Retina (tissue), 1 donor: ENCODE measurements at regions not wholly inside any gene's neighbourhood (a gene's known extent, or its start where the extent isn't known, plus 50 kb on each side); places are given as distances from the start of the nearest gene placed in this dataset.
"Not testable (repeated sequence)": the region's sequence is repeated elsewhere in the genome, so short reads cannot be mapped to it uniquely, and the experiment has no call there.

Source experiments
- DNase-seq: peaks from one replicate; pipeline ENCODE4 v3.0.0-alpha.2; 2016

DNA sequence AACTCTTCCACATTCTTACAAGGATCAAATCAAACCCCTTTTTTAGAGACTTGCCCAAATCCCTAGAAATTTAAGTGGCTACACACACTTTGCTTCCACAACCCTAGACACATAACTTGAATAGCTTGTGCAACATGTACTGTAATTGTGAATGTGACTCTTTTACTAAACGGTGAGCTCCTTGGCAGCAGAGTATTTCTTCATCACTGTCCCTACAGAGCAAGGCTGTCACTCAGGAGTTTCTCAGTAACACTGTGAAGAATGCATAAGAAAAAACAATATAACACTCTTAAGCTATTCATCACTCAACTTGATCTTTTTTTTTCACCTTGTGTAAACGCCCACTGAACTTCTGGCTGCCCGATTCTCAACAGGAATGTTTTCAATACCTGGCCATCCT, 53.8 kb upstream of the ADAMTS18 start:
- no peak for DNase-seq

DNA sequence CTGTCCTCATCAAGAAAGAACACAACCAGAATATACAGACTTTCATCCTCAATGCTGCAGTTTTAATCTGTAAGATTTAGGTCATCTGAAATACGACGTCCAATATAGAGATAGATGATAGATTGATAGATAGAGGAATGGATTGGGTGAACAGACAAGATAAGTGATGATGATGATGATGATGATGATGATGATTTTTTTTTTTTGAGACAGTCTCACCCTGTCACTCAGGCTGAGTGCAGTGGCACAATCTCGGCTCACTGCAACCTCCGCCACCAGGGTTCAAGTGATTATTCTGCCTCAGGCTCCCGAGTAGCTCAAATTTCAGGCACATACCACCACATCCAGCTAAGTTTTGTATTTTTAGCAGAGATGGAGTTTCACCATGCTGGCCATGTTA, 56.3 kb upstream of the ADAMTS18 start:
- DNase-seq, result no peak

DNA sequence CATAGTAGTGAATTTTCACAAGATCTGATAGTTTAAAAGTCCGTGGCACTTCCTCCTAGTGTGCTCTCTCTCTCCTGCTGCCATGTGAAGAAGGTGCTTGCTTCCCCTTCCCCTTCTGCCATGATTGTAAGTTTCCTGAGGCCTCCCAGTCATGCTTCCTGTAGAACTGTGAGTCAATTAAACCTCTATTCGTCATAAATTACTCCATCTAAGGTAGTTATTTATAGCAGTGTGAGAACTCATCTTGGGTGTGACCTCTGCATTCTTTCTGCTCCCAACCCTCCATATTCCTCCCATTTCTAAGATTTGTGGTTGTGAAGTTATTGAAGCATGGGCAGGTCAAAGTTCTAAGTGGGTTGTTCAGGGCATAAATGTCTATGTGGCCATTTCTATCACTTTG, 62.1 kb upstream of the ADAMTS18 start:
- no peak for DNase-seq

DNA sequence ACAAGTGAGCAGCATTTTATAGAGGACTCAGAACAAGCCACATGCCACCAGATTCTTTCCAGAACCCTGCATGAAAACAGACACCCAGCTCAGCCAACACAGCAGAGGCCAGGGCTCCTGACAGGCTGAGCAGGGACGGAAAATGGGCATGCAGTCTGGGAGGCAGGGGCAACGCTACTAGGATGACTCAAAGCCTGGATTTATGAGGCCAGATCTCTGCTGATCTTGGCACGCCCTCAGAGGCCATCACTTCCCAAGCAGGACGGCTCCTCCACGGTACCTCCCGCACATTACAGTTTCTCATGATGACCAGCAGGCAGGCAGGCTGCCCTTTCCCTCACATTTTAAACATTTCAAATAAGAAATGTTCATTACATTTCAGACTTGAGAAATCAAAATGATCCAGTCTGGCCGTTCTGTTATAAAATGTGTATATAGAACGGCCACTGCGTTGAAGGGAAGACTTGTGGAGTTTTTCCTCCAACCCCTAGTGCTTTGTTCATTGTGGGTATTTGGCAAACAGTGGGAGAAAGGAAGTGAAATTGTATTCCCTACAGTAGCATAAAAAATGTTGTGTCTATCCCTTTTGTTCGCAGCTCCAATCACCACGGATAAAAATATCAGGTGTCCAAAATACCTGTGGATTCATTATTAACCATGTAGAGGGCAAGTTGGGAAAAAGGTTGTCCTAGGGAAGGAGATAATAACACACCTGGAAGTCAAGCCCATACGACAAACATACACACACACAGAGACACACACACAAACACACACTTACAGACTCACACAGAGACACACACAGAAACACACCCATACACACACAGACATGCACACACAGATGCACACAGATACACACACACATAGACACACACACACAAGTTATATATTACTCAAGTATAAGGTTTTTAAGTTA, 64.8 kb upstream of the ADAMTS18 start:
- DNase-seq, result no peak

DNA sequence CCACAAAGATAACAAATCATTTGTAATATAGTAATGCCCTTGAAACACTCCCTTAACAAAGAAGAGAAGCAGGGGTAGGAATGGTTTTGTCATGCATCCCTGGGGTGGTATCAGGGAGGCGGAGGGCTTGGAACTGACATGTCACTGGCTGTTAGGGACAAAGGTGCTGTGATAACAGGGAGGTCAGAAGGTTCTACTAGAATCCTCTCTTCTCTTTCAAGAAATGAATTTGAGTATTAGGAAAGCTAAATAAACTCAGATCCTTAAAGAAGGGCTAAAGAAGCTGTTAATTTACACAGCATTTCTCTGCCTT, 65.4 kb upstream of the ADAMTS18 start:
- DNase-seq, result no peak

DNA sequence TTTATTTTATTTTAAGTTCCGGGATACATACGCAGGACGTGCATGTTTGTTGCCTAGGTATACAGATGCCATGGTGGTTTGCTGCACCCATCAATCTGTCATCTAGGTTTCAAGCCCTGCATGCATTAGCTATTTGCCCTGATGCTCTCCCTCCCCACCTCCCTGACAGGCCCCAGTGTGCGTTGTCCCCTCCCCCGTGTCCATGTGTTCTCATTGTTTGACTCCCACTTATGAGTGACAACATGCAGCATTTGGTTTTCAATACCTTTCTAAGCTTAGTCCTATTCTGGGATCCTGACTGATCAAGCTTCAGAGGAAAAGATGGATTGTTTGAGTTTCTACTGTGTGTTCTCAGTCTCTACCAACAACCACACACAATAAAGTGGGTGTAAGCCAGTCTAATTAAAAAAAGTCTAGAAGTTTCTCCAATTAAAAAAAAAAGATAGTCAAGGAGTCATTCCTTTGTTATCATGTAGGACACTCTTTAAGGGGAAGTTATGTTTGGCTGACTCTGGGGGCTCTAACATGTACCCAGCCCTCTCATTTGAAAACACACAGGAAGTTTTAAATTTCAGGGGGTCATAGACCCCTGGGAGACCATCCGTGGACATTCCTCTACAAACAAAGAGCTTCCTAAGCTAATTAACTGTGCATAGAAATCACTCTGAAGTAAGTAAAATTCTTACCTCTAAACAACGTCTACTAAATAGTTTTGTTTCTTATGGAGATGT, 66.3 kb upstream of the ADAMTS18 start:
- peak; percentile 27 for DNase-seq

DNA sequence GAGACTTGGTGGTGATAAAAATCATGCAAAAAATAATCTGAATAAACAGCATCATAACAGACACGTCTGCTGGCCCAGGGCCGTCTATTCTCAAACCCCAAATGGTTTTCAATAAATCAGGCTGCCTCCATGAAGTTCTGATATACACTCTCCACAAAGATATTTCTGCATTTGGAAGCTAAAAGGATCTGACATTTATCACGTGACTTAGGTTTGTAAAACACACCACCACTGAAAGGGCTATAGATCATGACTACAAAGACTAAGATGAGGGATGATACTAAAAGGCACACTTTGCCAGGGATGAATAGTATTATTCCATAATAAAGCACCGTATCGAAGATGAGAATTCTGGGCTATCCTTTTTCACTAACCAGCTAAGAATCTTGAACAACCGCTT, 67.6 kb upstream of the ADAMTS18 start:
- no peak for DNase-seq

DNA sequence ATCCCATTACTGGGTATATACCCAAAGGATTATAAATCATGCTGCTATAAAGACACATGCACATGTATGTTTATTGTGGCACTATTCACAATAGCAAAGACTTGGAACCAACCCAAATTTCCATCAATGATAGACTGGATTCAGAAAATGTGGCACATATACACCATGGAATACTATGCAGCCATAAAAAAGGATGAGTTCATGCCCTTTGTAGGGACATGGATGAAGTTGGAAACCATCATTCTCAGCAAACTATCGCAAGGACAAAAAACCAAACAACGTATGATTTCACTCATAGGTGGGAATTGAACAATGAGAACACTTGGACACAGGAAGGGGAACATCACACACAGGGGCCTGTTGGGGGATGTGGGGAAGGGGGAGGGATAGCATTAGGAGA, 71.7 kb upstream of the ADAMTS18 start:
- DNase-seq, result not testable (repeated sequence)

DNA sequence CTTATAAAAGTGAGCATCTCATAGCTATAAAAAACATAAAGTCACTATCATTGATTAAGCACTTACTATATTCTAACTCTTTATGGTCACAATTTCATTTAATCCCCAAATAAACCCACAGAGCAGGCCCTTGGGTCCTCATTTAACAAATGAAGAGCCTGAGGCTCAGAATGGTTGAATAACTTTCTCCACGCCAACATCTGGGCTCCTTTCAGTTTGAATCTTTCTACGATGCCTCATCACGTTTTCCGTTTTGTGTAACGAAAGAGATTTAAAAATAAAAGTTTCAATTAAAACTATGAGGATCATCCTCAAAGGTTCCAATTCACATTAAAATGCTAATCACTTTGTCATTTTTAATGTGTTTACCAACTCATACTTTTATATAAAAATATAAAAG, 74.2 kb upstream of the ADAMTS18 start:
- peak; percentile 56 for DNase-seq

DNA sequence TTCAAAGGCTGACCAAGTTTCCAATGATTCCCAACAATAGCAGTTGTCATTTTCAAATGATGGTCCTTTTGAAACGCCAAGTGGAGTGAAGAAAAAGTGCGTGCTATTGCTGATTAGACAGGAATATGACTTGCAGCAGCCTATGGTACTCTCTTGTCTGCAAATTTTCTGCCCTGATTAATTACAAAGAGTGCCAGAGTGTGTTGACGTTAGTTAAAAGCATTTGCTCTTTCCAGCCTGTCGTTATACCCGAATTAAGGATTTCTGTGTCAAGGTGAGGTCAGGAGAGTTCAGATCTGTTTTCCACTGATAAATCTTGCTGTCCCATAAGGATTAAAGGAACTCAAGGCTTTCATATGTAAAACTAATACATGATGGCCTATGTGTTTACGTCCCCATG, 75.0 kb upstream of the ADAMTS18 start:
- DNase-seq, result peak; percentile 86

DNA sequence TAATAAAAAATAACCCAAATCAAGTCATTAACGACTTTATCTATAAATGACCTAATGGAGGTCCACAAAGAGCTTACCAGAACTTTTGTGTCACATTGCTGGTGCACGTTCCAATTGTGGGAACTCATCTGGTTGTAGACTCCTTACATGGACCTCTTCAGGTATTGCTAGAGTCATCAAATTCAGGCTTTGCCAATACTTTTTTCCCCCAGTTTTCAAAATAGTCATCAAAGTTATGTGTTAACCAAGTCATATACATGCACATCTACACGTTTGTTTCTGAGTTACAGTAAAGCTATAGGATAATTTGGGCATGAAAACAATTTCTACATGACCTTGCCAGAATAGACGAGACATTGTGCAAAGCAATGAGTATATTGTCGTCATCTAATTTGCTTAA, 76.2 kb upstream of the ADAMTS18 start:
- no peak for DNase-seq

DNA sequence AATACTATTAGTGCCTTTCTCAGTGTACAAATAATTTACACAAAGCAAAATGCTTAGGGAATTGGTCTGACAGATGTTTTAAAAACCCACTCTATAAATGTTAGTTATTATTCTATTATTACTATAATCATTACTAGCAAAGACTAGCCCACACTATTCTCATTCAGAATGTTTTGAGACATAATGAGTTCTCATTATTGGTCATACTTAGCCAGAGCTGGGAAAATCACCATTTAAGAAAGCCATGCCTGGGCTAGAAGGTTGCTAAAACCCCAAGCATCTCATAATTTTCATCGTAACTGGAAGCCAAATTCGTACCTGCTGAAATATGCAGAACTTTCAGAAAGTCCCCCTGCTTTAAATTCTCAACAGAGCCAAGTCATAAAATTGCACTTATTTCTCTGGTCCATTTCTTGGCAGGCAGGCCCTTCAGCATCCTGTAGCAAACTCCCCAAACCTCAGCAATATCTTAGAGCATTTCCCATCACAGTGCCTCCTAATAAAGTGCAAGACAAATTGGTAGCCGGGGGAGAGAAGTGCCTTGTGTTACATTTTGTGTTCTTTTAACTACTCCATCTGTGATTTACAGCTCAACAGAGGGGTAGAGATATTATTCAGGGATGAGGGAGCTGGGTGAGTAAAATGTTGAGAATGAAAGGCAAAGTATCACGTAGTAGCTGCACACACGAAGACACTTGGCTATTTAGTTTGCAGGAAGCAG, 79.8 kb upstream of the ADAMTS18 start:
- no peak for DNase-seq

DNA sequence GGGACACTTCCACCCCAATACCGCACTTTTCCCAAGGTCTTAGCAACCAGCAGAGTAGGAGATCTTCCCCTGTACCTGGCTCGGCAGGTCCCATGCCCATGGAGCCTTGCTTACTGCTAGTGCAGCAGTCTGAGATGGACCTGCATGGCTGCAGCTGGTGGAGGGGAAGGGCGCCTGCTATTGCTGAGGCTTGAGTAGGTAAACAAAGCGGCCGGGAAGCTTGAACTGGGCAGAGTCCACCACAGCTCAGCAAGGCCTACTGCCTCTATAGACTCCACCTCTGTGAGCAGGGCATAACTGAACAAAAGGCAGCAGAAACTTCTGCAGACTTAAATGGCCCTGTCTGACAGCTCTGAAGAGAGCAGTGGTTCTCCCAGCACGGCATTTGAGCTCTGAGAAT, 90.4 kb upstream of the ADAMTS18 start:
- DNase-seq, result not testable (repeated sequence)

DNA sequence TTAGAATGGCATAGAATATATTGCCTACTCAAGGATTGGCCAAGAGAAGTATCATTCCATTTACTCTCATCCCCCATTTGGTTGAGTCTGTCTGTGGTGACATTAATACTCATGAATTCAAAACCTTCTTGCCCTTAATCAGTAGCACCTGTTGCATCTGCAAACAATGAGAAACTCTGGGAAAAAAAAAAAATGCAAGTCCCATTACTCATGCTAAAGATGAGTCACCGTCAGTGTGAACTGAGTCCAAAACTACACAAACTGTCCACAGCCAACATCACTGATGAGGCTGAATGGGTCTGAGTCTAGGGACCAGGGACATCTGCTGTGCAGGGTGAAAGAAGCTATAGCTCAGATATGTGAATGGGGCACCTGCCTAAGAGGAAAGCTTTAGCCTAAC, 96.9 kb upstream of the ADAMTS18 start:
- DNase-seq, result no peak

DNA sequence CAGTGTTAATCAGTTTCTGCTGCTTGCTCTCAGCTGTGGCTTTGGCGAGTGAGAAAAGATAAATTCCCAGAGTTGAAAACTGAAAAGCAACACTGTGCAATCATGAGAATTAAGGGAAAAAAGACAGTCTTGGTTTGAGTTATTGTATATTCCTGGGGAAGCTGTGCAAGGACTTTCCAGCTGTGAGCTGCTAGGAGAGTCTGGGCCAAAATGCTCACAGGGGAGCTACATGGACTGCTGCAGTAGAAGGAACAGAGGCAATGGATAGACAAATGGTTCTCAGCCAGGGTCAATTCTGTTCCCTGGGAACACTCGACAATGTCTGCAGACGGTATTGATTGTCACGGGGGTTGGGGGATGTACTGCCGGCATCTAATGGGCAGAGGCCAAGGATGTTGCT, 102.0 kb upstream of the ADAMTS18 start:
- no peak for DNase-seq

DNA sequence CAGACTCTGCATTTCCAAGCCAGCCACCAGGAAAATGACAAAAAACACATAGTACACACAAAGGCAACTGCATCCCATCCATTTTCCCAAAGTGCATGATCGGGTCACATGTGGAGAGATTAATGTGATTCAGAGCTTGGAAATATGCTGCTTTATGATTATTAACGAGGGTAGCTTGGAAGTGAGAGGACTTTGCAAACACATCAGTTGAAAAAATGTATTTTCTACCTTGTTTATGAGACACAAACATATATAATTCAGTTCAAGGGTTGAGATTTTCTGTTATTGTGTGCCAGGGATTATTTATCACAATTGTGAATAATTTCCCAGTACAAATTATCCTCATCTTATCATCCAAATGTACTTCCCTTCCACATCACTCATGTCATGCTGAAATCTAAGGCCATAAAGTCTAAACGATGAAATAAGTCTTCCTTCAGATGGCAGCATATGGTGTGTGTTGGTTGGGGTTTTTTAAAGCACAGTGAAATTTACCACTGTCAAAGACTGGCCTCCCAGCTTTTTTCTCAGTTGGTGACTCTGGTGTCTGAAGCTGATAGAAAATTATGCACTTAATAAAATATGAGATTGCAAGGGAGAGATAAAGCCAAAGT, 104.7 kb upstream of the ADAMTS18 start:
- no peak for DNase-seq

DNA sequence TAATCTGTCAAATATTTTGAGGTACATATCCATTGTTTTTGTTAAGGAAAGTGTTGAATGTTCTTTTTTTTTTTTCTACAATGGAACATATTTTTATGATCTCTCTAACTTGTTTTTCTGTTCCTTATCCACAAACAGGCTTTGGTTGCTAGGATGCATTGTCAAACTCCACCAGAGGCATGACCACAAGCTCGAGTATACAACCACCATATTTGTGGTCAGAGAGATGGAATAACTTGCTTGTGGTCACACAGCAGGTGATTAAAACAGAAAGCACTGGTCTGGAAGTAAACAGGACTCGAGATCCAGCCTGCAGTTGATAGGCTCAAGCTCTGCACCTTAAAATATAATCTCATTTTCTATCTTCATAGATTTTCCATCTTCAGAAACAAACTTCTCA, 105.8 kb upstream of the ADAMTS18 start:
- no peak for DNase-seq

DNA sequence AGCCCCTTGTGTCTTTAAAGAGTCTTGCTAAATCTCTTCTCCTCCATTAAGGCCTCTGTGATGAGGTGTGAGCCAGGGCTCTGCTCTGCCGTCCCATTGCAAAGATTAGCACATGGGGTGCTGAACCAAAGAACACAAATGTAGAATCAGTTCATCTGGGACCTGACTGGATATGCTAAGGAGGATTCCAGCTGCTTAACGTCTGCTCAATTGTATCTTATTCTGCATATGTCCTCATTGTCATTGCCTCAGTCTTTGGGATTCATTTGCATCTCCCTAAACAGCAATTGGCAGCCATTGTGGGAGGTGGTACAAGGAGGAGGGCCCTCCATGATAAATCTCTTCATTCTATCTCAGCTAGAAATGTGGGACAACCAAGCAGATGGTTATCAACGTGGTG, 106.3 kb upstream of the ADAMTS18 start:
- DNase-seq, result no peak

DNA sequence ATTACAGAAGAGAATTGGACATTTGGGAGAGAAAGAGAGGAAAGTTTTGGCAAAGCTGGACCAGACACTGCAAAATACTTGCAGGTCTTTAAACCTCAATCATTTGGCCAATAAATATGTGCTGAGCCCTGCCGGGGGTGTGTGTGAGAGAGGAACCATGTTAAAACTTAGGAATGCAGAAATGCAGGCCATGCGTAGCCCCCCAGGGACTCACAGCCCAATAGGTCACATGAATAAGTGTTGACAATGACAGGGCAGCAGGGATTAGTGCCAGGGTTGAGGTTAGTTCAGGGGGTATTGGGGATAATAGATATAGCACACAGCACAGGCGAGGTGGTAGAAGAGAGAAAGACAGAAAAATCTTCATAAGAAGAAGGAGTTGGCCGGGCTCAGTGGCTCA, 113.3 kb upstream of the ADAMTS18 start:
- no peak for DNase-seq

DNA sequence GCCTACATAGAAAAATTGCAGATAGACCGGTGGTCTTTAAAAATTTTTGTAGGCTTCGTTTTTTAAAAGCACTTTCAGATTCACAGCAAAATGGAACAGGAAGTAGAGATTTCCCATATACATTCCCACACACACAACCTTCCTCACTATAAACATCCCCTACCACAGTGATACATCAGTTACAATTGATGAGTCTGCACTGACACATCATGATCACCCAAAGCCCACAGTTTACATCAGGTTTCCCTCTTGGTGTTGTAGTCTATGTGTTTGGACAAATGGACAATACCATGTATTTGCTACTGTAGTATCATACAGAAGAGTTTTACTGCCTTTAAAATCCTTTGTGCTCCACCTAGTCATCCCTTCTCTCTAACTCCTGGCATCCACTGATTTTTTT, 113.9 kb upstream of the ADAMTS18 start:
- no peak for DNase-seq

DNA sequence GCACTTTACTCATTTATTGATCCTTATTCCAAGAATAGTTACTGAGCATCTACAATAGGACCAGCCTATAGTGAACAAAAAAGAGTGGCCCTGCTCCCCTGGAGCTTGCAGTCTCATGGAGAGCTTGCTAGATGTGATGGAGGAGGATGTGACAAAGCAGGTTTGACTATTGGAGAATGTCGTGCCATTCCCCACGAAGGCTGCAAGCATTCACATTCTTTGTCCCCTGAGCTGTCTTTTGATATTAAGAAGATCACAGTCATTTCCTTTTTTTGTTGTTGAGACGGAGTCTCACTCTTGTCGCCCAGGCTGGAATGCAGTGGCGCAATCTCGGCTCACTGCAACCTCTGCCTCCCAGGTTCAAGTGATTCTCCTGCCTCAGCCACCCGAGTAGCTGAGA, 115.0 kb upstream of the ADAMTS18 start:
- DNase-seq, result no peak

DNA sequence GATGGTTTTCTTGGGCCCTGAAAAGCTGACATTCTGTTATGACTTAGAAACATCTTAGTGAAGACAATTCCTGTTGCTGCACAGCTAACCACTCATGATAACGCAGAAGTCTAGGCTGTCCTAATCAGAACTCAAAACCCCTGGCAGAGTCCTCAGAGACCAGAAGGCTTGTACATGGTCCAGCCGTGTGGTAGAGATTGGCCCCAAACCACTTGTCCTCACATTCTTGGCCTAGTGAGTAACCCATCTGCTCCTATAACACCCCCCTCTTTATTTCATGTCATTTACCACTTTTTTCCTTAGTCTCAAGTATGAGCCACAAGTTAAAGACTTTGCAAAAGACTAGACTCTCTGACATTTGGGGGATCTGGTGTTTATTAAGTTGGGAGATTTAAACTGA, 116.5 kb upstream of the ADAMTS18 start:
- DNase-seq, result no peak

DNA sequence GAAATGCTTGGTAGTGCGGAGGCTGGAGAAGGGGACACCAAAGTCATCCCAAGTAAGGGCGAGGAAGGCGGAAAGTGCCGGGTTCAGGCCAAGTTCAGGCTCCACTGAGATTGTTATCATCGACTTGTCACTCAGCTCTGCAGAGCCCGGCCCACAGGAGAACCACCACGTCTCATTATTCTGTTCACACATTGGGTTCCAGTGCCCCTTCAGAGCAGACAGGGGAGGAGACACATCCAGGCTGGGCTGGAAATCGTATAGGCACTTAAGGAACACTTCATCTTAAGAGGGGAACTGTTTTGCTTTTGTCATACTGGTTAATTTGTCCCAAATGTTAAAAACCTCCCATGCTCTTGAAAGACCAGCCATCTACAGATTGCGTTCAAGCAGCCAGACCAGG, 118.3 kb upstream of the ADAMTS18 start:
- no peak for DNase-seq

DNA sequence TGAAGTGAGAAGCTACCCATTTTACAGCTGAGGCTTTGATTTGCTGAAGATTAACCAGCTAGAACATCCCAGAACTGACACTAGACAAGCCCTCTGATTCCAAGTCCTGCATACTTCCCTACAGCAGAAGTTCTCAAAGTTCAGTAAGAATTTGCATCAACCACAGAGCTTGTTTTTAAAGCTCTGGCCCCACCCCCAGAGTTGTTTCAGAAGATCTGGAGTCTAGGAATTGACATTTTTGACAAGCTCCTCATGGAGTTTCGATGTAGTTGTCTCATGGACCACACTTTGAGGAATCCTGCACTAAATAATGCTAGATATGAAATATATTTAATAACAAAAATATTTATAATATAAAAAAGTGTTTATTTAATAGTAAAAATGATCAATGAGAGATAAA, 120.3 kb upstream of the ADAMTS18 start:
- DNase-seq, result no peak
